SIG-M5 treated with dmso at 0.1 percent for 504 hours (cell line): ENCODE measurements at regions not wholly inside any gene's neighbourhood (a gene's known extent, or its start where the extent isn't known, plus 50 kb on each side); places are given as distances from the start of the nearest gene placed in this dataset.
"Not testable (repeated sequence)": the region's sequence is repeated elsewhere in the genome, so short reads cannot be mapped to it uniquely, and the experiment has no call there.

ENCODE experiments used
- DNase-seq: peaks from one replicate; lab custom pipeline; 2025; ENCODE audit not compliant: unreplicated experiment; lab: John Stamatoyannopoulos, UW

DNA sequence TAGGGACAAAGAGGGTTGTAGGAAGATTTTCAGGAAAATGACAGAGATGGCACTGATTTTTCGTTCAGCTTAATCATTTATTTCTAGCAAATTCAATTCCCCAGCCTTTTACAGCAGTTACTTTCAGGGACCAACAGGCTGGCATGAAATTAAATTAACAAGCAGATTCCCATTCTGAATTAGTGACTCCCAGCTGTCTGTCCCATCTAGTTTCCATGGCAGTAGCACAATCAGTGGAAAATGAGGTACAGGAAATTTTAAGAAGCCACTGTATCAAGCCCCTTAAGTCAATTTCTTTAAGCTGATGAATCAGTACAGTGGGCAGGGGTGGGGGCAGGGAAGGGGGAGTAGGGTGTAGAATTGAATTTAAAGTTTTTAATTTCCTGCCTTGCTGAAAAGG, 121.1 kb upstream of the TEX13C start:
- no peak for DNase-seq

DNA sequence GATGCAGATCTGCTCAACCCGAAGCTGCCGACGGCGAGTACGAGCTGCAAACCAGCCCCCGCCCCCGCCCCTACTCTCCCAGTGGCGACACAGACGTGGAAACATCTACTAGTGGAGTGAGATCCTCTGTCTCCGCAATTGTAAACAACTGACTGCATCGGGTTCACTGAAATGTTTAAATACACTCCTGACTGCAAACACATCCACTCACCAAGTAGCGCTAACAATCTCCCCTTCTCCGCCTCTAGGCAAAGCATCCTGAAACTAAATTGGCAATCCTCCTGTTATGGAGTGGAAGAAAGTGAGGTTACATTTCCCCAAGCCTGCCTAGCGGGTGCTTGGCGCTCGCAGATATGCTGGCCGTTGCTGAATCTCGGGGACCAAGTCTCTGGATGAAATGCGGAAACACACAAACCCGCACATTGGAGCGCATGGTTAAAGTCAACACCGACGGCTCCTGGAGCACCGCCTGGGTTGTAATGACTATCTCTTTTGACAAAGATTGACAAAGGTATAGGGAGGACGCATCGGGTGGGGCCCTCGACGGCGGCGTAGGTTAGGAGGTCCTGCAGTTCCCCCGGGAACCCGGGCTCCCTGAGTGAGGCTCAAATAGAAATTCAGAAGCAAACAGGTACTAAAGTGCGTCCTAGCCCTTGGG, 117.0 kb upstream of the TEX13C start:
- DNase-seq: no peak

DNA sequence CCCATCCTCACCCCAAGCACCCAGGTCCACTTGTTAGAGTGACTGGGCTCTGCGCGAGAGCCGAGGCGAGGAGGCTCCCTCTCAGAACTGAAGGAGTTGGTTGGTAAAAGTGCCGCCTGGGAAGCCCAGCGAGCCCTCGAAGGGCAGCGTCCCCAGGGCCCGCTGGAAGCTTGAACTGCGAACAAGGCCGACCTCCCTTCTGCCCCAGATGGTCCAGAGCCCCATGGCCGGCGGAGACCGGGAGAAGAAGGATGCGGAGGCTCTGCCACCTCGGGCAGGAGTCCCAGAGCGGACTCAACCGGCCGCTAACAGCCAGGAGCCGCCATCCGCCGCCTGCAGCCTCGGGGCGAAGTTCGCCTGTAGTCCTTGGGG, 116.3 kb upstream of the TEX13C start:
- no peak for DNase-seq

DNA sequence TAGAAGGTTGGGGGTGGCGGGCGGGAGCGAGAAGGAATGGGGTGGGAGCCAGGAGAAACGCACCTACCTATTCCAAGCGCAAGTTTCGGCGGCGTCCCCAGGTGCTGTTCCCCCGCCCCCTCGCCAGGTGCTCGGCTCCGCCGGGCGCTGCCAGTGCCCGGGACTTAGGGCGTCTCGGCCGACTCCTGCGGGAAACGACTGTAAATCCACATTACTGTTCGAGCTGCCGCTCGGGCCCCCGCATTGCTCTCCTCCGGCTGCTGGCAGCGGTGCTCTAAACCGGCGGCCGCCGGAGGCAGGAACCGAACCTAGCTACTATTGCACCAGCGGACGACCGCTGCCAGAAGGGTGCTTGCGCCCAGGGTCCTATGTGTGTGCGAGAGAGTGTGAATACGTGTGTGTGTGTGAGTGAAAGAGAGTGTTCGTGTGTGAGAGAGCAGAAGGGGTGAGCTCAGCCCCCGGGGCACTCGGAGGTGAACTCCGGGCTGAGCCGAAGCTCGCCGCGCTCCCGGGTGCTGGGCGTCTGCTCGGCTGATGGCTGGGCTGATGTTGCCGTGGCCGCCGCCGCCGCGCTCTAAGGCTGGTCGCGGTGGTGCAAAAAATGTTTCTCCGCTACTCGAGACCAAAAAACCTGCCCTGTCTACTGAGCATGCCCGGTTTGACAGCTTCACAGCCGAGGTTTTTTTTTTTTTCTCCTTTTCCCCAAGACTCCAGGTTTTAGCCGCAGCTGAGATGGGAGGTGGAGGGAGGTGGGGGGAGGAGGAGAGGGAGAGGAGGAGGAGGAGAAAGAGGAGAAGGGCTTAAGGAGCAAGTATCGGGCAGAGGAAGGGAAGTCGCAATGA, 115.7 kb upstream of the TEX13C start:
- DNase-seq: no peak

DNA sequence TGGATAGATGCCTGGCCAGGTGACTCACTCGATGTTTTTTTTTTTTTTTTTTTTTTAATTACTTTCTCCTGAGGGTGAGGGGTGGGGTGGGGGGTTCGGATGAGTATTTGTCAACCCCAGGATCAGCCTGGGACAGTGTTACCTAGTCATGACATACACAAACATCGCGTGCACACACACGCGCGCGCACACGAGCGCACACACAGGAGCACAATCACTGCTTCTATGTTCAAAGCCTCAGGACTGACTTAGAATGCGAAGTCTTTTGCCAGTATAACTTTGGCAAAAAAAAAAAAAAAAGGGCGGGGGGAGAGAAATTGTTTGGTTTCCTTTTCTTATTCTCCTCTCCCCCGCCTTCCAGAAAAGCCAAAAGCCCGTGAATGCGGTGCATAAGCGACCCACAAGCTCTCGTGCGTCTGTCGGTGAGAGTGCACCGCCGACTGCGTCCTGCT, 115.0 kb upstream of the TEX13C start:
- DNase-seq: no peak

GRCh38 chrX:125205133-125205917, 114.3 kb upstream of the TEX13C start:
- DNase-seq: no peak

GRCh38 chrX:125205918-125206665, 113.6 kb upstream of the TEX13C start:
- DNase-seq: no peak

DNA sequence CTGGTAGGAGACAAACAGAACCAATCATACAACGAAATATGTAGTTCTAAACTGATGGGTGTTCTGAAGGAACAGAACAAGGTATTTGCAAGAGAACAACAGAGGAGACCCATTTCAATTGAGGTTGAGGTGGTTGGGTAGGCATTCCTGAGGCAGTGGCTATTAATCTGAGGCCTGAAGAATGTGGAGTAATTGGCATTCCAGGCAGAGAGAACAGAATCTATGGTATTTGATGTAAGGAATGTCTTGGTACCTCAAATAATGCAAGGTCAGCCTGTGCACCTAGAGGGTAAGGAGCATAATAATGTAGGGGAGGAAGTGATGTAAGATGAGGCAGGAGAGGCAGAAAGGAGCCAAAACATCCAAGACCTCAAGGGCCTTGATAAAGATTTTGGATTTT, 109.5 kb upstream of the TEX13C start:
- no peak for DNase-seq

DNA sequence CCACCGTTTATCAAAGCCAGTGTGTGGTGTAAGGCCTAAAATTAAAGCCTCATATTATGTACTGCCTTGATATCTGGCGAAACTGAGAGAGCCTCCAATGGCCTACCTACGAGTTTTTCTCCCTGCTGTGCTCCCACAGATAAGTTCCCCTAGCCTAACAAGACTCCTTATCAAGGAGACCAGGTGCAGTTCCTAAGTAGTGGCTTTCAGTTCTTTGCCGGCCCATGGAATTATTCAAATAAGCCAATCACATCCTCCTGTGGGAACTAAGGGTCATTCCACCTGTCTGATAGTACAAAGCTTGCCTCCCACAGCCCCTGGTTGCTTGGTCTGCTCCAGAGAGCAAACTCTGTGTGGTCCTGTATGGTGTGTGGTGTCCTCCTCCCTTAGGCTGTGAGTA, 99.8 kb upstream of the TEX13C start:
- DNase-seq: no peak

DNA sequence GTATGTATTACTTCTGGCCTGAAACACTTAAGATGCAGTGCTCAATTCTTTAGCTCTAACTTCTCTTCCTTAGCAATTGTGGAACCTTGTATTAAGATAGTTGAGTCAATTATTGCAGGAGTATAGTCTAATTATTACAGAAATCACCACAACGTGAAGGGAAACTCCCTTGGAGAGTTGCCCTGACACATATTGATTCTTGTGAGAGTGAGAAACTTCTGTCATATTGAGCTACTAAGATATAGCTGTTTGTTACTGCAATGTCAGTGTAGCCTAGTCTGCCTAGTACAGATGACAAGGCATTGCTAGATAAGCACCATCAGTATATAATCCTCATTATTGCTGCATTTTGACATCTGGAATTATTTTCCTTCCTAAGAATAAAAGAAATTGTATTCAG, 82.7 kb upstream of the TEX13C start:
- DNase-seq: no peak

GRCh38 chrX:125248931-125249330, 70.7 kb upstream of the TEX13C start:
- no peak for DNase-seq

- not testable (repeated sequence) for DNase-seq
These were observed 63.9 kb upstream of the TEX13C start for GRCh38 chrX:125255759-125256158.

DNA sequence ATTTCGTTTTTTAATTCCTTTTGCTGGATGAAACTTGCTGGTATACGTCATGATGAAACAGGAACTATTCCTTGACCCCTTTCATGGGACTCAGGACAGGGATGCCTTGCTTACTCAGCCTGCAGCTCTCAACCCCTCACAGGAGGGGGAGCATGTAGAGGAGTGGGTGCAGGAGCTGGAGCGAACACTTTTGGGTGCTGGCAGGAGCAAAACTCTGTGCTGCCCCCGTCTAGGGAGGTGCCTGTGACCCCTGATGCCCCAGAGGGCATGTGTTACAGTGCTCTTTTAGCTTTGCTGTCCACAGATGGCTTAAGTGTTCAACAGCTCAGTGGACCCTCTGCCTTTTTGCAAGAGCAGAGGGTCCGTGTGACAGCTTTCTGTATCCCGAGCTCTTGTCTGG, 56.8 kb upstream of the TEX13C start:
- DNase-seq: no peak

DNA sequence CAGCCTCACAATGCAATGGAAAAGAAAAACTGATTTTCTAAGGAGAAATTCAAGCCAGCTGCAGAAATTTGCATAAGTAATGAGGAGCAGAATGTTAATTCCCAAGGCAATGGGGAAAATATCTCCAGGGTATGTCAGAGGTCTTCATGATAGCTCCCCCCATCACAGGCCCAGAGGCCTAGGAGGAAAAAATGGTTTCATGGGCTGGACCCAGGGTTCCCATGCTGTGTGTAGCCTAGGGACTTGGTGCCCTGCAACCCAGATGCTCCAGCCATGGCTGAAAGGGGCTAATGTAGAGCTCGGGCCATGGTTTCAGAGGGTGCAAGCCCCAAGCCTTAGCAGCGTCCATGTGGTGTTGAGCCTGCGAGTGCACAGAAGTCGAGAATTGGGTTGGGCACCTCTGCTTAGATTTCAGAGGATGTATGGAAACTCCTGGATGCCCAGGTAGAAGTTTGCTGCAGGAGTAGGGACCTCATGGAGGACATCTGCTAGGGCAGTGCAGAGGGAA, 53.5 kb upstream of the TEX13C start:
- DNase-seq: no peak
